ENCODE measurements at regions not wholly inside any gene's neighbourhood (a gene's known extent, or its start where the extent isn't known, plus 50 kb on each side); places are given as distances from the start of the nearest gene placed in this dataset.

DNA sequence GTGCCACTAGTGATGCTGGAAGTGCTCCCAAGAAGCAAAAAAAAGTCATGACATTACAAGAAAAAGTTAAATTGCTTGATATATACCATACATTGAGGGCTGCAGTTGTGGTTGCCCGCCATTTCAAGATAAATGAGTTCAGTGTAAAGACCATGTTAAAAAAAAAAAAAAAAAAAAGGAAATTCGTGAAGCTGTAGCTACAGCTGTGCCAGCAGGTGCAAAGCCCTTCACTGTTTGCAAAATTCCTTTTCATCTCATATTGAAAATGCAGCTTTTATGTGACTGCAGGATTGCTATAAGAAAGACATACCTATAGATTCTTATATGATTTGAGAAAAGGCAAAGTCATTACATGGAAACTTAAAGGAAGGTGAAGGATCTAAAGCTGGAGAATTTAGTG is 179.6 kb upstream of the POU5F2 start:
- Histone ChIP-seq H3K36me3 (replicated peaks in 1 of 2; ENCODE audit: control extremely low read depth in 1 of 2, control insufficient read depth in 1 of 2, extremely low read depth in 1 of 2, insufficient read depth in 2 of 2, low read length in 1 of 2) (peaks cover 0 to 2% of the 10 kb centered on the region in 2 experiments), H3K4me3 (ENCODE audit: control extremely low read depth in 1 of 5, extremely low read depth in 1 of 5, insufficient read depth in 1 of 5, low read depth in 2 of 5, low read length in 4 of 5) (no peak overlapping the region), H3K9ac (ENCODE audit: low read length) (no peak overlapping the region), H3K4me1 (ENCODE audit: control insufficient read depth in 2 of 2, insufficient read depth in 2 of 2, low read length in 2 of 2) (no peaks in the 10 kb centered on the region), H2AFZ (ENCODE audit: insufficient read depth, low read depth, low read length, poor library complexity, severe bottlenecking) (no peak overlapping the region), H3K79me2 (ENCODE audit: control insufficient read depth, insufficient read depth, low read length) (no peaks in the 10 kb centered on the region), H3K9me3 (ENCODE audit: control extremely low read depth in 1 of 3, control insufficient read depth in 2 of 3, insufficient read depth in 1 of 3, low read length in 2 of 3) (no peaks in the 10 kb centered on the region), H3K27me3 (replicated peaks in 1 of 4; ENCODE audit: control extremely low read depth in 1 of 4, control insufficient read depth in 3 of 4, insufficient read depth in 4 of 4, low read length in 3 of 4) (no peaks in the 10 kb centered on the region), H3K4me2 (replicated peaks; ENCODE audit: low read depth, low read length, poor library complexity, severe bottlenecking) (no peak overlapping the region), H4K20me1 (ENCODE audit: control insufficient read depth, insufficient read depth, low read length, poor library complexity, severe bottlenecking) (no peaks in the 10 kb centered on the region), H3K27ac (ENCODE audit: low read length in 2 of 2) (no peak overlapping the region)
- Mint-ChIP-seq H3K4me3 (no peak overlapping the region), H3K4me1 (no peaks in the 10 kb centered on the region), H3K9me3 (ENCODE audit: insufficient read depth) (no peaks in the 10 kb centered on the region), H3K27me3 (no peaks in the 10 kb centered on the region), H3K27ac (no peak overlapping the region)
- POLR2A ChIA-PET = no interaction called here
- DNase-seq (no peak), ATAC-seq (ENCODE audit: low read depth) (no peak)
- CTCF ChIA-PET = no interaction called here
- intact Hi-C loops (cut with micrococcal nuclease) = no loop called here
- WGBS (ENCODE audit: insufficient coverage) = no CpG with 5 or more reads among the region's 2 CpGs
- no peak for TF ChIP-seq EZH2 (IDR thresholded peaks at IDR 0.05; ENCODE audit: borderline replicate concordance, insufficient read depth, low read depth, low read length, poor library complexity, severe bottlenecking)
- TF ChIP-seq, protein P1, sequence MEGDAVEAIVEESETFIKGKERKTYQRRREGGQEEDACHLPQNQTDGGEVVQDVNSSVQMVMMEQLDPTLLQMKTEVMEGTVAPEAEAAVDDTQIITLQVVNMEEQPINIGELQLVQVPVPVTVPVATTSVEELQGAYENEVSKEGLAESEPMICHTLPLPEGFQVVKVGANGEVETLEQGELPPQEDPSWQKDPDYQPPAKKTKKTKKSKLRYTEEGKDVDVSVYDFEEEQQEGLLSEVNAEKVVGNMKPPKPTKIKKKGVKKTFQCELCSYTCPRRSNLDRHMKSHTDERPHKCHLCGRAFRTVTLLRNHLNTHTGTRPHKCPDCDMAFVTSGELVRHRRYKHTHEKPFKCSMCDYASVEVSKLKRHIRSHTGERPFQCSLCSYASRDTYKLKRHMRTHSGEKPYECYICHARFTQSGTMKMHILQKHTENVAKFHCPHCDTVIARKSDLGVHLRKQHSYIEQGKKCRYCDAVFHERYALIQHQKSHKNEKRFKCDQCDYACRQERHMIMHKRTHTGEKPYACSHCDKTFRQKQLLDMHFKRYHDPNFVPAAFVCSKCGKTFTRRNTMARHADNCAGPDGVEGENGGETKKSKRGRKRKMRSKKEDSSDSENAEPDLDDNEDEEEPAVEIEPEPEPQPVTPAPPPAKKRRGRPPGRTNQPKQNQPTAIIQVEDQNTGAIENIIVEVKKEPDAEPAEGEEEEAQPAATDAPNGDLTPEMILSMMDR (IDR thresholded peaks at IDR 0.05) = no peak

DNA sequence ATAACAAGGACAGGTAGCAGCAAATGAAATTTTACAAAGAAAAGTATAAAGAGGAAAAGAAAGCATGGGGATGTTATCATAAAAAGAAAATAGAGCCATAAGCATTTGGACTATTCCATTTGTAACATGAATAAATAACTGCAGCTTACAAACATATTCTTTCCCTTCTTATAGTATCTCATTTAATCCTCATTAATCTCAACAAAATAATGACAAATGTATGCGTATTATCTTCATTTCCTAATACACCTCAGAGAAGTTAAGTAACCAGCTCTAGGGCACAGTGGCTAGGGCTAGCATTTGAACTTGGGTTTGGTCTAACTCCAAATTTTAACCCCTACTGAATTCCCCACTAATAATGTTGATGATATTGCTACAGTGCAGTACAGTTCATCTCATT is 175.5 kb upstream of the POU5F2 start:
- H3K4me1 Mint-ChIP-seq = no peaks in the 10 kb centered on the region
- no peak for TF ChIP-seq EZH2 (IDR thresholded peaks at IDR 0.05; ENCODE audit: borderline replicate concordance, insufficient read depth, low read depth, low read length, poor library complexity, severe bottlenecking)
- TF ChIP-seq, protein P1 (IDR thresholded peaks at IDR 0.05) = no peak
- CTCF ChIA-PET = interaction anchor here (1.4 kb wide), 1 partner anchor 12 kb away, joined by 3 read pairs; no protein-coding TSS in a partner anchor
- Histone ChIP-seq H3K4me2 (replicated peaks; ENCODE audit: low read depth, low read length, poor library complexity, severe bottlenecking) (no peak overlapping the region), H3K36me3 (replicated peaks in 1 of 2; ENCODE audit: control extremely low read depth in 1 of 2, control insufficient read depth in 1 of 2, extremely low read depth in 1 of 2, insufficient read depth in 2 of 2, low read length in 1 of 2) (no peaks in the 10 kb centered on the region), H3K4me3 (ENCODE audit: control extremely low read depth in 1 of 5, extremely low read depth in 1 of 5, insufficient read depth in 1 of 5, low read depth in 2 of 5, low read length in 4 of 5) (no peak overlapping the region), H3K4me1 (ENCODE audit: control insufficient read depth in 2 of 2, insufficient read depth in 2 of 2, low read length in 2 of 2) (no peaks in the 10 kb centered on the region), H3K9ac (ENCODE audit: low read length) (no peak overlapping the region), H3K27ac (ENCODE audit: low read length in 2 of 2) (no peak overlapping the region), H3K9me3 (ENCODE audit: control extremely low read depth in 1 of 3, control insufficient read depth in 2 of 3, insufficient read depth in 1 of 3, low read length in 2 of 3) (no peaks in the 10 kb centered on the region), H2AFZ (ENCODE audit: insufficient read depth, low read depth, low read length, poor library complexity, severe bottlenecking) (no peak overlapping the region), H3K27me3 (replicated peaks in 1 of 4; ENCODE audit: control extremely low read depth in 1 of 4, control insufficient read depth in 3 of 4, insufficient read depth in 4 of 4, low read length in 3 of 4) (no peaks in the 10 kb centered on the region), H4K20me1 (ENCODE audit: control insufficient read depth, insufficient read depth, low read length, poor library complexity, severe bottlenecking) (no peaks in the 10 kb centered on the region), H3K79me2 (ENCODE audit: control insufficient read depth, insufficient read depth, low read length) (no peaks in the 10 kb centered on the region)
- intact Hi-C loops (cut with micrococcal nuclease) = loop anchor here (5.0 kb wide), 1 partner anchor 1610 kb away; no protein-coding TSS in a partner anchor
- WGBS (ENCODE audit: insufficient coverage) = no CpG with 5 or more reads among the region's 1 CpG
- H3K27me3 Mint-ChIP-seq = no peaks in the 10 kb centered on the region
- no peak for DNase-seq
- POLR2A ChIA-PET = no interaction called here
- H3K27ac Mint-ChIP-seq = no peak overlapping the region
- H3K4me3 Mint-ChIP-seq = no peak overlapping the region
- ATAC-seq (ENCODE audit: low read depth) = no peak
- H3K9me3 Mint-ChIP-seq (ENCODE audit: insufficient read depth) = no peaks in the 10 kb centered on the region

Data from B cell (primary cell).